Choroid plexus epithelial cell (primary cell): ENCODE measurements at regions not wholly inside any gene's neighbourhood (a gene's known extent, or its start where the extent isn't known, plus 50 kb on each side); places are given as distances from the start of the nearest gene placed in this dataset.
"Not testable (repeated sequence)": the region's sequence is repeated elsewhere in the genome, so short reads cannot be mapped to it uniquely, and the experiment has no call there.

Experiments used
- DNase-seq: peaks from one replicate; pipeline ENCODE4 v3.0.0-alpha.2; 2010; ENCODE audit warnings: low read depth
- H3K4me3 ChIP-seq: 2 replicates; pipeline ENCODE4 v1.5.1; 2011; ENCODE audit warnings: low read depth, mild to moderate bottlenecking, control low read depth, low read length, moderate library complexity
- CTCF ChIP-seq: conservative IDR thresholded peaks from 2 replicates; pipeline ENCODE4 v1.5.1; 2011; ENCODE audit warnings: low read depth, mild to moderate bottlenecking, control low read depth, inconsistent platforms, low read length, moderate library complexity

GRCh38 chr2:222760301-222760897 lies 88.9 kb downstream of the MOGAT1 start:
- TF ChIP-seq CTCF = no peak
- DNase-seq = no peak

GRCh38 chr2:222761888-222762287 lies 90.4 kb downstream of the MOGAT1 start:
- TF ChIP-seq CTCF = no peak
- H3K4me3 ChIP-seq = no peak overlapping the region
- no peak for DNase-seq

More at GRCh38 chr2:222760301-222760897, 88.9 kb downstream of the MOGAT1 start:
- H3K4me3 ChIP-seq = no peak overlapping the region

- DNase-seq = no peak
- no peak for TF ChIP-seq CTCF
- H3K4me3 ChIP-seq = no peak overlapping the region
Measured at GRCh38 chr2:222762342-222762741, 90.9 kb downstream of the MOGAT1 start.

GRCh38 chr2:222765883-222766282 lies 94.4 kb downstream of the MOGAT1 start:
- DNase-seq, H3K4me3 ChIP-seq: not testable (repeated sequence)

- DNase-seq = not testable (repeated sequence)
Measured at GRCh38 chr2:222768019-222768418, 92.8 kb upstream of the ACSL3 start.

GRCh38 chr2:222769446-222769845 lies 91.4 kb upstream of the ACSL3 start:
- no peak overlapping the region for H3K4me3 ChIP-seq
- TF ChIP-seq CTCF = no peak
- no peak for DNase-seq

More at GRCh38 chr2:222768019-222768418, 92.8 kb upstream of the ACSL3 start:
- not testable (repeated sequence) for H3K4me3 ChIP-seq

- no peak for DNase-seq
- no peak overlapping the region for H3K4me3 ChIP-seq
- no peak for TF ChIP-seq CTCF
Measured at GRCh38 chr2:222769941-222770340, 90.9 kb upstream of the ACSL3 start.

GRCh38 chr2:222771832-222772231 lies 89.0 kb upstream of the ACSL3 start:
- TF ChIP-seq CTCF = no peak
- H3K4me3 ChIP-seq = no peak overlapping the region
- DNase-seq = no peak
